PC-3 (cell line): ENCODE measurements at regions not wholly inside any gene's neighbourhood (a gene's known extent, or its start where the extent isn't known, plus 50 kb on each side); places are given as distances from the start of the nearest gene placed in this dataset.

Source experiments
- ATAC-seq: fragments of 200-7000 bp; cut with Tn5 transposase; 2 replicates; pipeline ENCODE4 v1.9.1; 2020; ENCODE audit warnings: mild to moderate bottlenecking, moderate library complexity
- BruUV-seq: library from RNA; stranded (reverse); fragments of 400-500 nt; replicated peaks from 2 replicates; lab custom pipeline; 2021; lab: Mats Ljungman, UMichigan
- CTCF ChIA-PET: fragments of 300-600 bp; sonication (Branson Sonifier 250); formaldehyde crosslinking; loops from one replicate; lab custom pipeline; 2022; ENCODE audit warnings: antibody characterized with exemption; lab: Charles Lee
- POLR2A ChIA-PET: fragments of 300-600 bp; sonication (Branson Sonifier 250); formaldehyde crosslinking; loops from one replicate; lab custom pipeline; 2022; ENCODE audit warnings: antibody characterized with exemption; ENCODE audit not compliant: unreplicated experiment; lab: Charles Lee
- DNase-seq: peaks from one replicate; pipeline ENCODE4 v3.0.0-alpha.2; 2015
- H2AFZ ChIP-seq: fragments of 300-600 bp; sonication (generic); 2 replicates; pipeline ENCODE4 v1.6.0; 2016; ENCODE audit warnings: antibody characterized with exemption, low read length
- H3F3A ChIP-seq: fragments of 300-600 bp; sonication (generic); one replicate; pipeline ENCODE4 v1.6.0; 2017; ENCODE audit warnings: antibody characterized with exemption, low read length, control low read depth, mild to moderate bottlenecking; ENCODE audit not compliant: unreplicated experiment
- H3K27ac ChIP-seq: fragments of 300-600 bp; sonication (generic); 2 replicates; pipeline ENCODE4 v1.5.1; 2016; ENCODE audit warnings: mild to moderate bottlenecking, low read length
- H3K27me3 ChIP-seq: fragments of 300-600 bp; sonication (generic); 2 replicates; pipeline ENCODE4 v1.6.1; 2016; ENCODE audit warnings: low read length, mixed read lengths
- H3K36me3 ChIP-seq: fragments of 300-600 bp; sonication (generic); 2 replicates; pipeline ENCODE4 v1.6.1; 2016; ENCODE audit warnings: low read depth, mixed run types, low read length, mixed read lengths
- H3K4me1 ChIP-seq: fragments of 300-600 bp; sonication (generic); 2 replicates; pipeline ENCODE4 v1.5.1; 2016; ENCODE audit warnings: low read length; ENCODE audit not compliant: insufficient read depth
- H3K4me2 ChIP-seq: fragments of 300-600 bp; sonication (generic); 2 replicates; pipeline ENCODE4 v1.6.0; 2016; ENCODE audit warnings: low read length
- H3K4me3 ChIP-seq: fragments of 300-600 bp; sonication (generic); 2 replicates; pipeline ENCODE4 v1.5.1; 2016; ENCODE audit warnings: mild to moderate bottlenecking, low read length, mixed read lengths
- H3K79me2 ChIP-seq: fragments of 300-600 bp; sonication (generic); 2 replicates; pipeline ENCODE4 v1.6.1; 2017; ENCODE audit warnings: low read length, mixed read lengths
- H3K9ac ChIP-seq: fragments of 300-600 bp; sonication (generic); 2 replicates; pipeline ENCODE4 v1.6.0; 2016; ENCODE audit warnings: mild to moderate bottlenecking, low read length
- H3K9me2 ChIP-seq: fragments of 300-600 bp; sonication (generic); replicated peaks from 2 replicates; pipeline ENCODE4 v1.6.1; 2016; ENCODE audit warnings: mixed run types, low read length, mixed read lengths
- H3K9me3 ChIP-seq: fragments of 300-600 bp; sonication (generic); 2 replicates; pipeline ENCODE4 v1.6.1; 2016; ENCODE audit warnings: low read length, mixed read lengths
- H4K20me1 ChIP-seq: fragments of 300-600 bp; sonication (generic); 2 replicates; pipeline ENCODE4 v1.6.1; 2016; ENCODE audit warnings: low read length, mixed read lengths
- CTCF ChIP-seq: fragments of 300-600 bp; sonication (generic); conservative IDR thresholded peaks from 2 replicates; pipeline ENCODE4 v1.5.1; 2017; ENCODE audit warnings: antibody characterized with exemption, low read depth, mild to moderate bottlenecking, low read length
- EZH2 ChIP-seq: fragments of 300-600 bp; sonication (generic); IDR thresholded peaks from one replicate; pipeline ENCODE4 v1.6.1; 2017; ENCODE audit warnings: antibody characterized with exemption, mild to moderate bottlenecking, low read length; ENCODE audit not compliant: unreplicated experiment
- EZH2phosphoT487 ChIP-seq: fragments of 300-600 bp; sonication (generic); IDR thresholded peaks from 2 replicates; pipeline ENCODE4 v1.6.1; 2018; ENCODE audit warnings: mild to moderate bottlenecking, antibody characterized with exemption, low read length, borderline replicate concordance
- intact Hi-C: fragments of 100-400 bp; cut with micrococcal nuclease; formaldehyde crosslinking; loops from 2 replicates; pipeline ENCODE4 v1.9.0; 2023

GRCh38 chr22:26830837-26831236 is 173.4 kb downstream of the MIAT start:
- no peak overlapping the region for H3K9ac ChIP-seq
- no peak overlapping the region for H3K4me2 ChIP-seq
- H3K27me3 ChIP-seq = peaks cover 41% of the 10 kb centered on the region
- no peak for TF ChIP-seq CTCF
- no peak for TF ChIP-seq EZH2
- TF ChIP-seq EZH2phosphoT487 = no peak
- H3K4me1 ChIP-seq = no peaks in the 10 kb centered on the region
- BruUV-seq = no TSS peak
- H3K4me3 ChIP-seq = no peak overlapping the region
- intact Hi-C loops = no loop called here
- POLR2A ChIA-PET = no interaction called here
- H3K9me3 ChIP-seq = no peaks in the 10 kb centered on the region
- H3K36me3 ChIP-seq = no peaks in the 10 kb centered on the region
- no peaks in the 10 kb centered on the region for H3K79me2 ChIP-seq
- no peaks in the 10 kb centered on the region for H4K20me1 ChIP-seq
- ATAC-seq = no peak
- H3F3A ChIP-seq = no peaks in the 10 kb centered on the region
- no peak for DNase-seq
- H3K9me2 ChIP-seq = no peaks in the 10 kb centered on the region
- H3K27ac ChIP-seq = no peak overlapping the region
- no peak overlapping the region for H2AFZ ChIP-seq
- CTCF ChIA-PET = no interaction called here

DNA sequence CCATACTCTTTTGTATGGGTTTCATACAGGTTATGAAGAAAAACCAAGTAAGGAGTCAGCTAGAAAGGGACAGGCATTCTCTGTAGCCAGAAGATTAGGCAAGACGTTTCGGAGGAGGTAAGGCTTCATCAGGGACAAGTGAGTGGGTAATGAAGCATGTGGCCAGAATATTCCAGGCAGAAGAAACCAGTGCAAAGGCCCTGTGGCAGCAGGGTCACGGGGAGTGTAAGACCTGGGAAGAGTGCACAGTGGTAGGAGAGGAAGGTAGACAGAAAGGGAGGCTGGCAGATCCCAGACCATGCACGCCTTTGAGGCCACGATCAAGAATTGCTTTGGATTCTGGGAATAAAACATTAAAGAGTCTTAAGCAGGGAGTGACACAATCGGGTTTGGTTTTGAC is 177.6 kb downstream of the MIAT start:
- Histone ChIP-seq H3K36me3 (no peaks in the 10 kb centered on the region), H3K9ac (no peak overlapping the region), H4K20me1 (no peaks in the 10 kb centered on the region), H3K9me2 (no peaks in the 10 kb centered on the region), H3F3A (no peaks in the 10 kb centered on the region), H2AFZ (no peak overlapping the region), H3K27ac (no peak overlapping the region), H3K4me3 (no peak overlapping the region), H3K4me2 (no peak overlapping the region), H3K9me3 (no peaks in the 10 kb centered on the region), H3K27me3 (peaks cover 32% of the 10 kb centered on the region), H3K4me1 (no peaks in the 10 kb centered on the region), H3K79me2 (no peaks in the 10 kb centered on the region)
- DNase-seq (no peak), ATAC-seq (no peak)
- intact Hi-C loops = no loop called here
- CTCF ChIA-PET = no interaction called here
- POLR2A ChIA-PET = no interaction called here
- no TSS peak for BruUV-seq
- TF ChIP-seq CTCF = no peak
- TF ChIP-seq EZH2phosphoT487 = no peak
- no peak for TF ChIP-seq EZH2

GRCh38 chr22:26835929-26836528 is 178.6 kb downstream of the MIAT start:
- Histone ChIP-seq H3K4me1 (no peaks in the 10 kb centered on the region), H3K36me3 (no peaks in the 10 kb centered on the region), H3K27ac (no peak overlapping the region), H3K9me2 (no peaks in the 10 kb centered on the region), H4K20me1 (no peaks in the 10 kb centered on the region), H3K9me3 (no peaks in the 10 kb centered on the region), H3K9ac (no peak overlapping the region), H3F3A (no peaks in the 10 kb centered on the region), H3K4me2 (no peak overlapping the region), H3K4me3 (no peak overlapping the region), H3K79me2 (no peaks in the 10 kb centered on the region), H3K27me3 (peaks cover 28% of the 10 kb centered on the region), H2AFZ (no peak overlapping the region)
- ATAC-seq = peak; percentile 37; the same call in 1 of the 2 replicates
- no TSS peak for BruUV-seq
- intact Hi-C loops = no loop called here
- ChIA-PET CTCF (no interaction called here), POLR2A (no interaction called here)
- peak; percentile 61 for TF ChIP-seq CTCF
- TF ChIP-seq EZH2phosphoT487 = no peak
- peak; percentile 45 for DNase-seq
